ENCODE measurements at regions not wholly inside any gene's neighbourhood (a gene's known extent, or its start where the extent isn't known, plus 50 kb on each side); places are given as distances from the start of the nearest gene placed in this dataset.

GRCh38 chr13:47226516-47226915 lies 329.7 kb upstream of the HTR2A start:
- TF ChIP-seq ZFX (IDR thresholded peaks at IDR 0.05; ENCODE audit: borderline replicate concordance) (no peak), CTCF (IDR thresholded peaks at IDR 0.05) (no peak)

Data from 22Rv1 (cell line).